Psoas muscle (tissue), 7 donors: ENCODE measurements at regions not wholly inside any gene's neighbourhood (a gene's known extent, or its start where the extent isn't known, plus 50 kb on each side); places are given as distances from the start of the nearest gene placed in this dataset.

ENCODE experiments used
- ATAC-seq, 4 donors: fragments of 200-7000 bp; cut with Tn5 transposase; one replicate each; pipeline ENCODE4 v1.9.1; 2020; ENCODE audit warnings: moderate library complexity in 3 of 4, mild to moderate bottlenecking in 2 of 4
- DNase-seq, 2 donors: peaks; one replicate each; pipeline ENCODE4 v3.0.0-alpha.2; 2020
- H3K27ac ChIP-seq: fragments of 200-600 bp; one replicate; pipeline ENCODE4 v1.8.0; 2022
- H3K27me3 ChIP-seq, 3 donors: fragments of 200-600 bp in 1 of 3; one replicate each; pipeline versions ENCODE4 v1.6.1 to v1.8.0; 2013 to 2022; ENCODE audit warnings: low read length in 2 of 3, mild to moderate bottlenecking in 2 of 3, moderate library complexity in 1 of 3; ENCODE audit not compliant: insufficient read depth in 3 of 3
- H3K36me3 ChIP-seq, 2 donors: fragments of 200-600 bp in 1 of 2; one replicate each; pipeline versions ENCODE4 v1.6.1 to v1.8.0; 2013 to 2022; ENCODE audit warnings: low read depth in 1 of 2, mild to moderate bottlenecking in 1 of 2, moderate library complexity in 1 of 2; ENCODE audit not compliant: insufficient read depth in 1 of 2
- H3K4me1 ChIP-seq: fragments of 200-600 bp; one replicate; pipeline ENCODE4 v1.8.0; 2022
- H3K4me3 ChIP-seq: fragments of 200-600 bp; one replicate; pipeline ENCODE4 v1.8.0; 2022; ENCODE audit warnings: mild to moderate bottlenecking
- H3K9me3 ChIP-seq: fragments of 200-600 bp; one replicate; pipeline ENCODE4 v1.8.0; 2022
- WGBS, 3 donors: extraction: QIAGEN DNeasy Blood & Tissue Kit; methylation state at CpG; one replicate each; pipeline versions ENCODE4 v1.1.6 to v1.1.7; 2013; 5-methylcytosine and 5-hydroxymethylcytosine counted together
- intact Hi-C, 2 donors: fragments of 100-400 bp; cut with DNase I; formaldehyde crosslinking; loops; one replicate each; pipeline versions ENCODE4 v1.11.0 to v1.14.2; 2022
- TF ChIP-seq, protein P1 (sequence below): fragments of 200-600 bp; IDR thresholded peaks from one replicate; pipeline ENCODE4 v1.8.0; 2022; ENCODE audit warnings: antibody characterized with exemption
- donor health status: healthy with polysubstance abuse.
- donor health status: DM: no; HTN: no; CAD: no; lungs with moderate emphysema.
- donor health status: Bipolar disorder and iron deficiency.
- donor health status: healthy.
- donor health status: DM: yes; HTN: yes; CAD: no.
- donor health status: DM: no; HTN: no; CAD: no.
- donor health status: DM: yes; HTN: yes; CAD: no.

GRCh38 chr14:22338917-22339715 lies 249.9 kb downstream of the DAD1 start:
- Histone ChIP-seq H3K4me3 (no peak overlapping the region), H3K36me3 (no peaks in the 10 kb centered on the region), H3K27me3 (no peaks in the 10 kb centered on the region), H3K4me1 (no peaks in the 10 kb centered on the region), H3K9me3 (peaks cover 2% of the 10 kb centered on the region), H3K27ac (no peak overlapping the region)
- peak; percentile 75 to 88 for DNase-seq
- peak; percentile 61 to 93 (median 88) for ATAC-seq
- TF ChIP-seq, protein P1, sequence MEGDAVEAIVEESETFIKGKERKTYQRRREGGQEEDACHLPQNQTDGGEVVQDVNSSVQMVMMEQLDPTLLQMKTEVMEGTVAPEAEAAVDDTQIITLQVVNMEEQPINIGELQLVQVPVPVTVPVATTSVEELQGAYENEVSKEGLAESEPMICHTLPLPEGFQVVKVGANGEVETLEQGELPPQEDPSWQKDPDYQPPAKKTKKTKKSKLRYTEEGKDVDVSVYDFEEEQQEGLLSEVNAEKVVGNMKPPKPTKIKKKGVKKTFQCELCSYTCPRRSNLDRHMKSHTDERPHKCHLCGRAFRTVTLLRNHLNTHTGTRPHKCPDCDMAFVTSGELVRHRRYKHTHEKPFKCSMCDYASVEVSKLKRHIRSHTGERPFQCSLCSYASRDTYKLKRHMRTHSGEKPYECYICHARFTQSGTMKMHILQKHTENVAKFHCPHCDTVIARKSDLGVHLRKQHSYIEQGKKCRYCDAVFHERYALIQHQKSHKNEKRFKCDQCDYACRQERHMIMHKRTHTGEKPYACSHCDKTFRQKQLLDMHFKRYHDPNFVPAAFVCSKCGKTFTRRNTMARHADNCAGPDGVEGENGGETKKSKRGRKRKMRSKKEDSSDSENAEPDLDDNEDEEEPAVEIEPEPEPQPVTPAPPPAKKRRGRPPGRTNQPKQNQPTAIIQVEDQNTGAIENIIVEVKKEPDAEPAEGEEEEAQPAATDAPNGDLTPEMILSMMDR, result no peak
- intact Hi-C loops, result no loop called here
- WGBS, 3 donors, result 17 to 21% (median 19%) methylated on average over 8 of the region's 8 CpGs

- intact Hi-C loops, result no loop called here
- TF ChIP-seq, protein P1, result no peak
- H3K36me3 ChIP-seq, result no peaks in the 10 kb centered on the region
- no peak overlapping the region for H3K4me3 ChIP-seq
- no peaks in the 10 kb centered on the region for H3K9me3 ChIP-seq
- H3K27ac ChIP-seq, result no peak overlapping the region
- DNase-seq (no peak), ATAC-seq (no peak)
- no peaks in the 10 kb centered on the region for H3K27me3 ChIP-seq
- H3K4me1 ChIP-seq, result no peaks in the 10 kb centered on the region
- WGBS, 3 donors, result 74 to 85% (median 79%) methylated on average over 5 of the region's 5 CpGs
Observed at GRCh38 chr14:22338381-22338780, 250.6 kb downstream of the DAD1 start.

- ATAC-seq (no peak), DNase-seq (no peak)
- intact Hi-C loops, result no loop called here
- Histone ChIP-seq H3K4me1 (peaks cover 3% of the 10 kb centered on the region), H3K36me3 (no peaks in the 10 kb centered on the region), H3K27ac (no peak overlapping the region), H3K27me3 (no peaks in the 10 kb centered on the region), H3K9me3 (no peaks in the 10 kb centered on the region), H3K4me3 (no peak overlapping the region)
- TF ChIP-seq, protein P1, result no peak
- 44 to 56% (median 50%) methylated on average over 3 of the region's 3 CpGs for WGBS, 3 donors
Observed at GRCh38 chr14:22337938-22338337, 251.1 kb downstream of the DAD1 start.

DNA sequence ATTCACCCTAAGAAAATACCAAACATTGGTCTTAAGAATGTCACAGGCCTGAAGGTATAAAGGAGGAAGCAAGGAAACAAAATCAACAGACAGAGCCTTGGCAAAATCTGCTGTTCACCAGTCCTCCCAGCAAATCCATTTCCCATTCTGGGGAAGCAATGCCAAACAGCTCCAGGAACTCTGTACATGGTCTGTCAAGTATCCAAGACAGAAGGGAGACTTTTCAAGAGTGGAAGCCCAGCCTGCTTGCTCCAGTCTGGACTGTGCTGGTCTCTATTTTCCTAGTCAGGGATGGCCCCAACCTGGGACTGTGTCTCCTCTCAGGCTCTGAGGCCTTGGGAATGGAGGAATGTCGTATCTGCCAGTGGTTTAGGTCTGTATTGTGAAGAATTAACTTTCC lies 251.5 kb downstream of the DAD1 start:
- peaks cover 4% of the 10 kb centered on the region for H3K4me1 ChIP-seq
- intact Hi-C loops, result no loop called here
- H3K36me3 ChIP-seq, result no peaks in the 10 kb centered on the region
- H3K4me3 ChIP-seq, result no peak overlapping the region
- DNase-seq (no peak), ATAC-seq (no peak)
- TF ChIP-seq, protein P1, result no peak
- H3K9me3 ChIP-seq, result no peaks in the 10 kb centered on the region
- 61 to 91% (median 63%) methylated on average over 1 of the region's 1 CpG for WGBS, 3 donors
- no peak overlapping the region for H3K27ac ChIP-seq
- no peaks in the 10 kb centered on the region for H3K27me3 ChIP-seq

GRCh38 chr14:22336031-22336430 lies 253.0 kb downstream of the DAD1 start:
- Histone ChIP-seq H3K4me3 (no peak overlapping the region), H3K36me3 (no peaks in the 10 kb centered on the region), H3K9me3 (no peaks in the 10 kb centered on the region), H3K27me3 (no peaks in the 10 kb centered on the region), H3K4me1 (peaks cover 4% of the 10 kb centered on the region), H3K27ac (no peak overlapping the region)
- TF ChIP-seq, protein P1, result no peak
- 73 to 87% (median 82%) methylated on average over 6 of the region's 6 CpGs for WGBS, 3 donors
- intact Hi-C loops, result no loop called here
- no peak for DNase-seq
- no peak for ATAC-seq
